ENCODE measurements at regions not wholly inside any gene's neighbourhood (a gene's known extent, or its start where the extent isn't known, plus 50 kb on each side); places are given as distances from the start of the nearest gene placed in this dataset.
"Not testable (repeated sequence)": the region's sequence is repeated elsewhere in the genome, so short reads cannot be mapped to it uniquely, and the experiment has no call there.

DNA sequence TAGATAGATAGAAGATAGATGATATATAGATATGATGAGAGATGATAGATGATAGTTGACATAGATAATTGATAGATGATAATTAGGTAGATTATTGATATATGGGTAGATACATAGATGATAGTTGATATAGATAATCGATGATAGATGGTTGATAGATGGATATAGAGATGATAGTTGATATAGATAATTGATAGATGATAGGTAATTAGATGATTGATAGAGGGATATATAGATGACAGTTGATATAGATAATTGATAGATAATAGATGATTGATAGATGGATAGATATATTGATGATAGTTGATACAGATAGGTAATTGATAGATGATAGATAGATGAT is 72.3 kb downstream of the PRR15 start:
- no peak overlapping the region for H3K27ac ChIP-seq
- TF ChIP-seq EZH2 (IDR thresholded peaks at IDR 0.05): no peak
- TF ChIP-seq FOXP2 (optimal IDR thresholded peaks at IDR 0.05; ENCODE audit: control extremely low read depth, extremely low read length, insufficient read depth): no peak
- no peak for TF ChIP-seq POLR2AphosphoS5 (IDR thresholded peaks at IDR 0.05; ENCODE audit: borderline replicate concordance, low read depth, low read length)
- no peak overlapping the region for H3K9ac ChIP-seq (ENCODE audit: insufficient read length)
- no peaks in the 10 kb centered on the region for H3K9me3 ChIP-seq (ENCODE audit: low read depth, low read length)
- H3K4me3 ChIP-seq: no peak overlapping the region
- DNase-seq (ENCODE audit: low read depth, low spot score): no peak
- H3K36me3 ChIP-seq (ENCODE audit: insufficient read depth, low read length): no peaks in the 10 kb centered on the region

DNA sequence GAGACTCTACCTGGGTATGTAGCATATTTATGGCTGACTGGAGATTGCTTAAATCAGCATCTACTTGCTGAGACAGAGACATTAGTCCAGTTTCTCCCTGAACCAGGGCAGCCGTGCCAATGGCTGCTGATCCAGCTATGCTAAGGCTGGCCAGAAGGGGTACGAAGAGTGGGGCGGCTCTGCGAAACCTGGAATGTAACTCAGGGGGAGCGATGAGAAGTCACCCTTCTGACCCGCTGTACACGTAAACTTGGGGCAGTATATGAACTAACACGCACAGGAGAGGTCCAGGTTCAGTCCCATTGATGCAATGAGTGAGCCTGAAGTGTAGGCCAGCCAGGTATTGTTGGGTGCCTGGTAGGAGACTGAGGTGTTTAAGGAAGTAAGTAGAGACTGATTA is 73.7 kb downstream of the PRR15 start:
- H3K36me3 ChIP-seq (ENCODE audit: insufficient read depth, low read length): no peaks in the 10 kb centered on the region
- no peak overlapping the region for H3K9ac ChIP-seq (ENCODE audit: insufficient read length)
- no peaks in the 10 kb centered on the region for H3K9me3 ChIP-seq (ENCODE audit: low read depth, low read length)
- H3K27ac ChIP-seq: no peak overlapping the region
- no peak for TF ChIP-seq FOXP2 (optimal IDR thresholded peaks at IDR 0.05; ENCODE audit: control extremely low read depth, extremely low read length, insufficient read depth)
- TF ChIP-seq POLR2AphosphoS5 (IDR thresholded peaks at IDR 0.05; ENCODE audit: borderline replicate concordance, low read depth, low read length): no peak
- no peak for TF ChIP-seq EZH2 (IDR thresholded peaks at IDR 0.05)
- no peak for DNase-seq (ENCODE audit: low read depth, low spot score)
- no peak overlapping the region for H3K4me3 ChIP-seq

DNA sequence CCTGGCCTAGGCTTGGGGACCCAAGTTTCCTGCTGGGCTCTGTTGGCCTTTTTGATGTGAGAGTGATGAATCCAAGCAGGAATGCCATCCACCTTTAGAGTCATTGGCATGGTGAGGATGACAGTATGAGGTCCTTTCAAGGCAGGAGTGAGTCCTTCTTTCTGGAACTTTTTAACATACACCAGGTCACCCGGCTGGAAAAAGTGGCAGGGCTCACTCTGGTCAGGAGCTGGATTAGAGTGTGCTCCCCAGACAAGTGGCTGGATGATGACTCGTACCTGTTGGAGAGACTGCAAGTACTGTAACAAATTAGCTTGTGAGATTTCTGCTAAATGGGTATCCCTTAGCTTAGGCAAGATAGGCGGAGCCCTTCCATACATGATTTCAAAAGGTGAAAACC is 75.2 kb downstream of the PRR15 start:
- not testable (repeated sequence) for H3K9ac ChIP-seq (ENCODE audit: insufficient read length); H3K27ac ChIP-seq; H3K36me3 ChIP-seq (ENCODE audit: insufficient read depth, low read length); H3K4me3 ChIP-seq; DNase-seq (ENCODE audit: low read depth, low spot score); H3K9me3 ChIP-seq (ENCODE audit: low read depth, low read length)

DNA sequence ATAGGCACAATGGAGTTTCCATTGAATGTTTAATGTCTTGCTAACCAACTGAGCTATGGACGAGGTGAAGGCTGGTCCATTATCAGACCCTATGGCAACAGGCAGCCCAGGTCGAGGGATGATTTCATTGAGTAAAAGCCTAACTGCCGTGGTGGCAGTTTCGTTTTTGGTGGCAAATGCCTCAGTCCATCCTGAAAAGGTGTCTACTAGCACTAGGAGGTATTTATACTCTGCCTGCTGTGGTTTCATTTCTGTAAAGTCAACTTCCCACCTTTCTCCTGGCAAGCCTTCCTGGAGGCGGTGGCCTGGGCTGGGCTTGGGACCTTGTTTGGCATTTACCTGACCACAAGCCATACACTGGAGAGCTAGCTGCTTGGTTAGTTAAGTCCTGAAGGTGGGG is 75.8 kb downstream of the PRR15 start:
- DNase-seq (ENCODE audit: low read depth, low spot score): no peak
- Histone ChIP-seq H3K27ac (no peak overlapping the region), H3K9ac (ENCODE audit: insufficient read length) (no peak overlapping the region), H3K36me3 (ENCODE audit: insufficient read depth, low read length) (no peaks in the 10 kb centered on the region), H3K4me3 (no peak overlapping the region), H3K9me3 (ENCODE audit: low read depth, low read length) (no peaks in the 10 kb centered on the region)
- TF ChIP-seq EZH2 (IDR thresholded peaks at IDR 0.05) (no peak), FOXP2 (optimal IDR thresholded peaks at IDR 0.05; ENCODE audit: control extremely low read depth, extremely low read length, insufficient read depth) (no peak), POLR2AphosphoS5 (IDR thresholded peaks at IDR 0.05; ENCODE audit: borderline replicate concordance, low read depth, low read length) (no peak)

DNA sequence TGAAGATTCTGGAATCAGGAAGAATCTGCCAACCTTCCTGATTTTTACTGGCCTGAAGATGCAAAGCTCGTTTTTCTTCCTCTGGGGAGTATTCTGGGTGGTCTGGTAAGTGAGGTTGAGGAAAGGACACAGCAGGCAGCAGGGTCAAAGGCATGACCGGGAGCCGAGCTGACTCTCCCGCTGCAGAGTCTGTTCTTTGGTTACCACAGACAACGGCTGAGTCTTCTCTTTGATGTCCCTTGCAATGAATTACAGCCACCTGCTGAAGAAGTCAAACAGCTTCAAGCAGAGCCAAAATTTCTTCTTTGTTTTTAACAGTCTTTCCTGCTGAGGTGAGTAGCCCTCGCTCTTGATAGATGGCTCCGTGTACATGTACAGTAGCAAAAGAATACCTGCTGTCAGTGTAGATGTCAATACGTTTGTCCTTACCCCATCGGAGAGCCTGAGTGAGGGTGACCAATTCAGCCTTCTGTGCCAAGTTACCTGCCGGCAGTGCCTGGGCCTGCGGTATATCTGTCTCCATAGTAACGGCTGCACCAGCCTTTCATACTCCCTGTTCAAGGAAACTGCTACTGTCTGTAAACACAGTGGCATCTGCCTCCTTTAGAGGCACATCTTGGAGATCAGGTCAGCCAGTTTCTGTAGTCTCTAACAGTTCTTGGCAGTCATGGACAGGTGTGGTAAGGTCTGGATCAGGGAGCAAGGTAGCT is 76.4 kb downstream of the PRR15 start:
- H3K27ac ChIP-seq: no peak overlapping the region
- H3K36me3 ChIP-seq (ENCODE audit: insufficient read depth, low read length): no peaks in the 10 kb centered on the region
- no peak for DNase-seq (ENCODE audit: low read depth, low spot score)
- H3K4me3 ChIP-seq: no peak overlapping the region
- H3K9me3 ChIP-seq (ENCODE audit: low read depth, low read length): no peaks in the 10 kb centered on the region
- no peak overlapping the region for H3K9ac ChIP-seq (ENCODE audit: insufficient read length)
- TF ChIP-seq EZH2 (IDR thresholded peaks at IDR 0.05) (no peak), FOXP2 (optimal IDR thresholded peaks at IDR 0.05; ENCODE audit: control extremely low read depth, extremely low read length, insufficient read depth) (no peak), POLR2AphosphoS5 (IDR thresholded peaks at IDR 0.05; ENCODE audit: borderline replicate concordance, low read depth, low read length) (no peak)

DNA sequence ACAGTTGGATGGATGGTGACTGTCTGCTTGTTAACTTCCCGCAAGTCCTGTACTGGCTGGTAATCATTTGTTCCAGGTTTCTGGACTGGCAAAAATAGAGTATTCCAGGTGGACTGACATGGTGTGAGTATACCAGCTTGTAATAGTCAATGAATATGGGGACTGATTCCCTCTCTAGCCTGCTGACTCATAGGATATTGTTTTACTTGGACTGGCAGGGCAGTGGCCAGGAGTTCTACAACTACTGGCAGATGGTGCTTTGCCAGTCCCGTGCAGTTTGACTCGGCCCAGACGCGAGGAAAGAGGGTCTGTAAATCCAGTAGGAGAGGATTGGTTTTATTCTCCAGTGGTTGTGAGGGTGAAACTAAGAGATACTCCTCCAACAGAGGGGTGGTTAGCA is 78.0 kb downstream of the PRR15 start:
- TF ChIP-seq EZH2 (IDR thresholded peaks at IDR 0.05) (no peak), FOXP2 (optimal IDR thresholded peaks at IDR 0.05; ENCODE audit: control extremely low read depth, extremely low read length, insufficient read depth) (no peak), POLR2AphosphoS5 (IDR thresholded peaks at IDR 0.05; ENCODE audit: borderline replicate concordance, low read depth, low read length) (no peak)
- no peak overlapping the region for H3K4me3 ChIP-seq
- no peaks in the 10 kb centered on the region for H3K36me3 ChIP-seq (ENCODE audit: insufficient read depth, low read length)
- DNase-seq (ENCODE audit: low read depth, low spot score): no peak
- no peak overlapping the region for H3K27ac ChIP-seq
- no peaks in the 10 kb centered on the region for H3K9me3 ChIP-seq (ENCODE audit: low read depth, low read length)
- H3K9ac ChIP-seq (ENCODE audit: insufficient read length): no peak overlapping the region

DNA sequence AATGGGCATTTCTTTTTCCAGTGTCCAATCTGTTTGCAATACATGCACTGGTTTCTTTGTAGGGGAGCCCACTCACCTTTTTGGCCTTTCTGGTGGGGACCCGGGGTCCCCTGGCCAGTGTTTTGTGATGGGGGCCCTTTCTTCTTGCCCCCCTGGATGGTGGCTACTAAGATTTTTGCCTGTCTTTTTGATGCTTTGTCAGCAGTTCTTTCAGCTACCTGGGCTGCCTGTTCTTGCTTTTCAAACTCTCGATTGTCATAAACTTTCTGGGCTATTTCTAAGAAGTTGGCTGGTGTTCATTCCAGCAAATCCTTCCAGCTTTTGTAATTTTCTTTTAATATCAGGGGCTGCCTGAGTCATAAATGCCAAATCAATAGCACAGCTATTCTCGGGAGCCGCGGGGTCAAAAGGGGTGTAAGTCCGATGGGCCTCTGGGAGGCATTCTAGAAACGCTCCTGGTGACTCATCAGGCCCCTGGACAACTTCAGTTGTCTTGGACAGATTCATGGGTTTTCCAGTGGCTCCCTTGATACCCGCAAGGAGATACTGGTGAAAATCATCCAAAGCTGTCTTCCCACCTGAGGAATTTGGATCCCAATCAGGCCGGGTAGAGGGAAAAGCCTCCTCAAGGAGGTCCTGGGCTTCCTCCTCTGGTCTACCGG is 79.0 kb downstream of the PRR15 start:
- Histone ChIP-seq H3K9me3 (ENCODE audit: low read depth, low read length) (no peaks in the 10 kb centered on the region), H3K27ac (no peak overlapping the region), H3K9ac (ENCODE audit: insufficient read length) (no peak overlapping the region), H3K4me3 (no peak overlapping the region), H3K36me3 (ENCODE audit: insufficient read depth, low read length) (no peaks in the 10 kb centered on the region)
- DNase-seq (ENCODE audit: low read depth, low spot score): no peak
- no peak for TF ChIP-seq FOXP2 (optimal IDR thresholded peaks at IDR 0.05; ENCODE audit: control extremely low read depth, extremely low read length, insufficient read depth)
- TF ChIP-seq POLR2AphosphoS5 (IDR thresholded peaks at IDR 0.05; ENCODE audit: borderline replicate concordance, low read depth, low read length): no peak
- no peak for TF ChIP-seq EZH2 (IDR thresholded peaks at IDR 0.05)

DNA sequence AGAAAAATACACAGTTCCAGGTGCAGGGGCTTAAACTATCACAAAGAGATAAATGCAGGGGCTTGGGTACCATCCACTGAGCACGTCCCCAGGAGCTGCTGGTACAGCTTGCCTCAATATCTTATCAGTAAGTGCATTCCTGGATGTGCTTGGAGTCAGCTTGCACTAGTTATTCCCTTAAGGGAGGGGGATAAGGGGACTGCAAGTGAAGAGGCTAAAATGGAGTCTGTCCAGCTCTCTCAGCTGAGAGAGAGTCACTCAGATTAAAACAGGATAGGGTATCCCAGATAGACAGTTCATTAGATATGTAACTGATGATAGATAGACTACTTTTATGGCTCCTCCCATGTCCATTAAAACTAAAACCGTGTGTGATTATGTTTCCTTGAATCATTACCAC is 82.5 kb downstream of the PRR15 start:
- not testable (repeated sequence) for H3K36me3 ChIP-seq (ENCODE audit: insufficient read depth, low read length); H3K9me3 ChIP-seq (ENCODE audit: low read depth, low read length); H3K9ac ChIP-seq (ENCODE audit: insufficient read length); DNase-seq (ENCODE audit: low read depth, low spot score); H3K4me3 ChIP-seq; H3K27ac ChIP-seq

DNA sequence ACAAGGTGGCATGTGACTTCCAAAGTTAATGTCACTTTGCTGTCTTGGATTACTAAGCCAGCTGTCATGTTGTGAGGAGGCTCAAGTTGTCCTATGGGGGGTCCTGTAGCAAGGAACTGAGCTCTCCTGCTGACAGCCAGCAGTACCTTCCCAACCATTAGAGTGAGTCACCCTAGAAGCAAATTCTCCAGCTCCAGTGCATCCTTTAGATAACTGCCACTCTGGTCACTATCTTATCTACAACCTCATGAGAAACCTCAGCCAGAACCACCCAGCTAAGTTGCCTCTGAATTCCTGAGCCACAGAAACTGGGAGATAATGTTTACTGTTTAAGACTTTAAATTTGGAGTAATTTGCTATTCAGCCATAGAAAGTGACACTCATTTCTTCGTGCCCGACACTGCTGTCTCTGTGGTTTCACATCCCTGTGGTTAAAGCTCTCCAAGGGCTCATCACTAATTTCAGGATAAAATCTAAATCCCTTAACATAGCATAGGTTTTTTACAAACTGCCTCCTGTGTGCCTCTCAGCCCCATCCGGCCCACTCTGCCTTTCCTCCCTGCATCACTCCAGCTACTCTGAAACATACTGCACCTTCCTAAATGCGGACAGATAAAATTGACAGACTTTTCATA is 83.5 kb downstream of the PRR15 start:
- H3K4me3 ChIP-seq: no peak overlapping the region
- TF ChIP-seq POLR2AphosphoS5 (IDR thresholded peaks at IDR 0.05; ENCODE audit: borderline replicate concordance, low read depth, low read length) (no peak), EZH2 (IDR thresholded peaks at IDR 0.05) (no peak), FOXP2 (optimal IDR thresholded peaks at IDR 0.05; ENCODE audit: control extremely low read depth, extremely low read length, insufficient read depth) (no peak)
- no peak overlapping the region for H3K27ac ChIP-seq
- no peak overlapping the region for H3K9ac ChIP-seq (ENCODE audit: insufficient read length)
- DNase-seq (ENCODE audit: low read depth, low spot score): no peak
- H3K36me3 ChIP-seq (ENCODE audit: insufficient read depth, low read length): no peaks in the 10 kb centered on the region
- H3K9me3 ChIP-seq (ENCODE audit: low read depth, low read length): no peaks in the 10 kb centered on the region

DNA sequence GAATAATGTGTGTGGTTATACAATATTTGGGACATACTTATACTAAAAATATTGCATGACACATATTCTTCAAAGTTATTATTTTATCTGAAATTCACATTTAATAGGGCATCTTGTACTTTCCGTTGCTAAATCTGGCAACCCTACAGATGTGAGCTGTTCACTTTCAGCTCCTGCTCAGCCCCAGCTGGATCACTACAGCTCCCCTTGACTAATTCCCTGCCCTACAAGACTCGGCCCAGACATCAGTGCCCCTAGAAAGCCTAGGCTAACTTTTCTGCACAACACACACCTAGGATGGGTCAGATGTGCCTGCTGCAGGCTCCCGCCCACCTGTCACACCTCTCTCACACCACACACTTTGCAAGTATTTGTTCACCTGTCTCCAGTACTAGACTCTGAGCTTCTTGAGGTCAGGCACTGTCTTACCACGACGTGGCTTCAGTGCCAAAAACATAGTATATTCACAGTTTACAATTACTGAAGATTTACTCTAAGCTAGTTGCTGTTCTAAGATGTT is 84.1 kb downstream of the PRR15 start:
- H3K9me3 ChIP-seq (ENCODE audit: low read depth, low read length); H3K4me3 ChIP-seq; H3K36me3 ChIP-seq (ENCODE audit: insufficient read depth, low read length); H3K27ac ChIP-seq; H3K9ac ChIP-seq (ENCODE audit: insufficient read length); DNase-seq (ENCODE audit: low read depth, low spot score): not testable (repeated sequence)

All from SK-N-MC (cell line).